GM10266 (cell line): ENCODE measurements at regions not wholly inside any gene's neighbourhood (a gene's known extent, or its start where the extent isn't known, plus 50 kb on each side); places are given as distances from the start of the nearest gene placed in this dataset.

Source experiments
- DNase-seq: peaks from one replicate; pipeline ENCODE4 v3.0.0; 2012; ENCODE audit errors: extremely low spot score
- CTCF ChIP-seq: IDR thresholded peaks from 2 replicates; pipeline ENCODE4 v1.5.1; 2012; ENCODE audit warnings: mild to moderate bottlenecking, low read depth; ENCODE audit not compliant: control insufficient read depth, insufficient read depth; ENCODE audit errors: missing control alignments

DNA sequence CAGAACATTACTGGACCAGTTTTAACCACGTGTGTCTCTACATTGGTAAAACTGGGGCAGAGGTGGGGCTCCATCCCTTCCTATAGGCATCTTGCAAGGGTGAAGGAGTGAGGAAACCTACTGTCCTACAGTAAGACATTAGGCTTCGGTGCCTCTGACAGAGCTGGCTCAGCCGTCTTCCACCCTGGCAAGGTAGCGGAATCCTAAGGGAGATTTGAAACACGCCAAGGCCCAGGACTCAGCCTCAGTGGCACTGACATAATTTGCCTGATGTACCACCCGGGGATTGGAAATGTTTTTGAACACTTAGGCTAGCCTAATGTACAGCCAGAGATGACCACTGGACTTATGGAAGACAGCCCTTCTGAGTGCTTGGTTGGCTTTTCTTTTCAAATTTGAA, 329.7 kb upstream of the IRX1 start:
- DNase-seq, result no peak
- no peak for TF ChIP-seq CTCF

DNA sequence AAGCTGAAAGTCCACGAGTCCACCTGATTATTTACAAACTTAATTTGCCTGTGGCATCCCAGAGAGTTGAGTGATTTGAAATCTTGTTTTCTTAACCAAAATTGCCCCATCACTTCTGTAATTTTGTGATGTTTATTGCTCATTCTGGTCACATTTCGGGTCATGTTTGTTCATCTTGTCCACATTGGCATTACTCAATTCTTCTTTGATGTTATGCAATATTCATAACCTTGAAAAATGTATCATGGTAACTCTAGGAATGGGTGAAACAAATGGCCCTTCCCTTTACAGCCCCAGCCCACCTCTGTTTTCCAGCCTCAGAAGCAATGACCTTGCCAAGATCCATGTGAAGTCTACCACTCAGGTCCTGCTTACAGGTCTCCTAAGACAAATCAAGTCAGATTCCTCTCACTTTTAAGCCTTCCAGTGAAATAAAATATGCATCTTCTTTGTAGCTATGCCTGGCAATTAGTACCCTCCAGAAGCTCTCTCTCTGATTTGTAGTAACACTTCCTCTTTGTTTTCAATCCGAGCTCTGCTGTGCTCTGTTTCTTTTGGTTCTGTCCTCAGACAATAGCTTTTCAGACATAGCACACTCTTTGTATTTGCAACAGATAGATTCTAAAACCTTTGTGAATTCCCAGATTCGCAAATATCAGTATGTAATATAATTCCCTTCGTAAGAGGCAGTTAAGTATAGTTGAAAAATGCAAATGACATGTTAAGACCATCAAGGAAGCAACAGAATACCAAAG, 330.3 kb upstream of the IRX1 start:
- no peak for DNase-seq
- TF ChIP-seq CTCF, result no peak

- no peak for TF ChIP-seq CTCF
- DNase-seq, result no peak
These were observed 333.2 kb upstream of the IRX1 start for GRCh38 chr5:3262451-3262850.

- no peak for DNase-seq
- TF ChIP-seq CTCF, result no peak
These were observed 334.6 kb upstream of the IRX1 start for GRCh38 chr5:3261081-3261480.

DNA sequence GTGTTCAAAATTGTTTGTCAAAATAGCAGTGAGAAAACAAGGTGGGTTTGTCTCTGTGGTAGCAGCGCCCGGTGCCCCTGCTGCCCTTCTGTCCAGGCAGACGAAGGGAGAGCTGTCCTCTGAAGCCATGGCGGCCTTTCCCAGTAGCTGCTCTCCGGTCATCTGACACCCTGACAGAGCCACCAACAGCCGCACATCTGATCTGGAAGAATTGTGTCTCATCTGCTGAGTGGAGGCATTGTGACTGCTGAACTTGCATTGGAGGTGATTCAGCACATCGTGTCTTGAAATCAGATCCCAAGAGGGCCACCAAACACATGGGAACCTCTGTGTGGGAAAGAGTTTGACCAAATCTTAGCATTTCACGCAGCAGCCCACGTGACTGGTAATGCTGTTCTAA, 337.6 kb upstream of the IRX1 start:
- no peak for TF ChIP-seq CTCF
- DNase-seq, result no peak

GRCh38 chr5:3252235-3252634, 343.4 kb upstream of the IRX1 start:
- no peak for TF ChIP-seq CTCF
- DNase-seq, result no peak

DNA sequence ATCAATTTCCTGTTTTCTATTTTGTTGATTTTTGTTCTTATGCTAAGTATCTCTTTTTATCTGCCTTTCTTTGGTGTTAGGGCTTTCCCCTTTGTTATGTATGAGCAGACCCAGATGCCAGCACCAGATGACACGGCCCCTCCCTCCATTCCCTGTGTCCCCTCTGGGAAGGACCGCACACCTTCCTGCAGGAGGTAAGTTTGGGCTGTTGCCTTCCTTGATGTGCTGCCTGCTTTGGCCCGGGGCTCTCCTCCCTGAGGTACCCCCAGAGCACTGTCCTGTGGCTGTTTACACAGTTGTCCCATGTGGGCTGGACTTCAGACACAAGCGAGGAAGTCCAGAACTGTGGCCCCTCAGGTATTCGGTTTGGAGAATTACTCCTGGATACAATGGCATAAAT, 343.8 kb upstream of the IRX1 start:
- DNase-seq, result no peak
- no peak for TF ChIP-seq CTCF
